Transverse colon (tissue), 4 donors: ENCODE measurements at regions not wholly inside any gene's neighbourhood (a gene's known extent, or its start where the extent isn't known, plus 50 kb on each side); places are given as distances from the start of the nearest gene placed in this dataset.
A peak's percentile ranks its signal among the peaks of the same experiment; 100 is the strongest.

Experiments used
- DNase-seq: peaks from one replicate; pipeline ENCODE4 v3.0.0-alpha.2; 2019
- H3K27ac ChIP-seq, 4 donors: fragments of 200-600 bp; sonication (generic); 2 replicates each; pipeline ENCODE4 v1.5.1; 2016 to 2018; ENCODE audit warnings: inconsistent platforms in 4 of 4
- H3K27me3 ChIP-seq: fragments of 200-600 bp; sonication (generic); 2 replicates; pipeline ENCODE4 v1.5.1; 2017; ENCODE audit warnings: inconsistent platforms
- H3K36me3 ChIP-seq, 4 donors: fragments of 200-600 bp; sonication (generic); 2 replicates each; pipeline ENCODE4 v1.5.1; 2017 to 2019; ENCODE audit warnings: inconsistent platforms in 4 of 4
- H3K4me1 ChIP-seq, 4 donors: fragments of 200-600 bp; sonication (generic); 2 replicates each; pipeline ENCODE4 v1.5.1; 2017 to 2020; ENCODE audit warnings: inconsistent platforms in 4 of 4
- H3K4me3 ChIP-seq, 4 donors: fragments of 200-600 bp; sonication (generic); 1 replicate in 1 of 4; 2 replicates in 3 of 4; pipeline versions ENCODE4 v1.5.1 to v1.6.1; 2017 to 2019; ENCODE audit warnings: inconsistent platforms in 4 of 4
- H3K9me3 ChIP-seq, 2 donors: fragments of 200-600 bp; sonication (generic); 2 replicates each; pipeline ENCODE4 v1.5.1; 2017 to 2019; ENCODE audit warnings: inconsistent platforms in 2 of 2
- EP300 ChIP-seq: sonication (generic); formaldehyde crosslinking; IDR thresholded peaks from one replicate; pipeline ENCODE4 v1.6.1; 2017; ENCODE audit warnings: antibody characterized with exemption, low read depth
- POLR2A ChIP-seq: fragments of 450-650 bp; IDR thresholded peaks from one replicate; pipeline ENCODE4 v1.6.1; 2016; ENCODE audit warnings: antibody characterized with exemption, mild to moderate bottlenecking, moderate library complexity
- POLR2AphosphoS5 ChIP-seq, 3 donors: sonication (generic); formaldehyde crosslinking; IDR thresholded peaks; one replicate each; pipeline ENCODE4 v1.6.1; 2016; ENCODE audit warnings: antibody characterized with exemption in 3 of 3
- WGBS, 2 donors: methylation state at CpG; one replicate each; pipeline ENCODE4 v1.1.5; 2018; ENCODE audit warnings: low coverage in 1 of 2; 5-methylcytosine and 5-hydroxymethylcytosine counted together
- in situ Hi-C, 4 donors: fragments of 200-750 bp; cut with MboI; loops; one replicate each; pipeline versions ENCODE4 v1.15.0 to v1.15.1; 2017; ENCODE audit warnings: low sequenced_read_pairs in 3 of 4, low pct_ligation_motif_present in 1 of 4, low pct_unique_long_range_greater_than_20kb in 1 of 4
- intact Hi-C: fragments of 100-400 bp; cut with DNase I; formaldehyde crosslinking; loops from one replicate; pipeline ENCODE4 v1.15.1; 2023; ENCODE audit warnings: low total_unique reads
- TF ChIP-seq, protein P1 (sequence below), 5 experiments: fragments of 200-600 bp in 3 of 5; fragments of 450-650 bp in 2 of 5; sonication (generic) in 3 of 5; IDR thresholded peaks; 1 replicate in 2 of 5; 2 replicates in 3 of 5; pipeline ENCODE4 v1.5.1; 2016 to 2017; ENCODE audit warnings: antibody characterized with exemption in 5 of 5, inconsistent platforms in 3 of 5, mild to moderate bottlenecking in 2 of 5, moderate library complexity in 1 of 5

DNA sequence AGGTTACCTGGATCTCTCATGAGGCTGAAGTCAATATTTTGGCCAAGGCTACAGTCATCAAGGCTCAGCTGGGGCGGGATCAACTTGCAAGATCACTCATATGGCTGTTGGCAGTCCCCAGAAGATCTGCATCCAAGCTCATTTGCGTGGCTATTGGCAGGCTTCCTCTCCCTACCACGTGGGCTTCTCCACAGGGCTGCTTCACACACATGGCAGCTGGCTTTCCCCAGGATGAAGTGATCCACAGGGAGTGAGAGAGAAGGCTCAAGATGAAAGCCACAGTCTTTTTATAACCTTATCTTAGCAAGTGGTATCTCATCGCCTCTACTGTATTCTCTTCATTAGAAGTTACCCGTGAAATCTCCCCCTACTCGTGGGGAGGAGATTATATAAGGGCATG lies 167.4 kb downstream of the TMEM26 start:
- in situ Hi-C loops, result loop anchor here in 3 of 4 donors (10.0 to 25.0 kb wide), 2 partner anchors 471 to 473 kb away; no protein-coding TSS in a partner anchor
- Histone ChIP-seq H3K4me1 (peaks cover 0 to 5% (median 0%) of the 10 kb centered on the region in 4 donors), H3K36me3 (no peaks in the 10 kb centered on the region), H3K27me3 (no peaks in the 10 kb centered on the region), H3K9me3 (no peaks in the 10 kb centered on the region), H3K27ac (no peak overlapping the region), H3K4me3 (no peak overlapping the region)
- intact Hi-C loops, result loop anchor here (10.0 kb wide), 1 partner anchor 471 kb away; no protein-coding TSS in a partner anchor
- 61 to 93% methylated on average over 2 to 6 of the region's 6 CpGs for WGBS, 2 donors
- no peak for TF ChIP-seq EP300
- no peak for TF ChIP-seq POLR2A
- no peak for TF ChIP-seq POLR2AphosphoS5 (IDR thresholded peaks at IDR 0.05)
- TF ChIP-seq, protein P1, sequence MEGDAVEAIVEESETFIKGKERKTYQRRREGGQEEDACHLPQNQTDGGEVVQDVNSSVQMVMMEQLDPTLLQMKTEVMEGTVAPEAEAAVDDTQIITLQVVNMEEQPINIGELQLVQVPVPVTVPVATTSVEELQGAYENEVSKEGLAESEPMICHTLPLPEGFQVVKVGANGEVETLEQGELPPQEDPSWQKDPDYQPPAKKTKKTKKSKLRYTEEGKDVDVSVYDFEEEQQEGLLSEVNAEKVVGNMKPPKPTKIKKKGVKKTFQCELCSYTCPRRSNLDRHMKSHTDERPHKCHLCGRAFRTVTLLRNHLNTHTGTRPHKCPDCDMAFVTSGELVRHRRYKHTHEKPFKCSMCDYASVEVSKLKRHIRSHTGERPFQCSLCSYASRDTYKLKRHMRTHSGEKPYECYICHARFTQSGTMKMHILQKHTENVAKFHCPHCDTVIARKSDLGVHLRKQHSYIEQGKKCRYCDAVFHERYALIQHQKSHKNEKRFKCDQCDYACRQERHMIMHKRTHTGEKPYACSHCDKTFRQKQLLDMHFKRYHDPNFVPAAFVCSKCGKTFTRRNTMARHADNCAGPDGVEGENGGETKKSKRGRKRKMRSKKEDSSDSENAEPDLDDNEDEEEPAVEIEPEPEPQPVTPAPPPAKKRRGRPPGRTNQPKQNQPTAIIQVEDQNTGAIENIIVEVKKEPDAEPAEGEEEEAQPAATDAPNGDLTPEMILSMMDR (IDR thresholded peaks at IDR 0.05), result no peak
- DNase-seq, result no peak

DNA sequence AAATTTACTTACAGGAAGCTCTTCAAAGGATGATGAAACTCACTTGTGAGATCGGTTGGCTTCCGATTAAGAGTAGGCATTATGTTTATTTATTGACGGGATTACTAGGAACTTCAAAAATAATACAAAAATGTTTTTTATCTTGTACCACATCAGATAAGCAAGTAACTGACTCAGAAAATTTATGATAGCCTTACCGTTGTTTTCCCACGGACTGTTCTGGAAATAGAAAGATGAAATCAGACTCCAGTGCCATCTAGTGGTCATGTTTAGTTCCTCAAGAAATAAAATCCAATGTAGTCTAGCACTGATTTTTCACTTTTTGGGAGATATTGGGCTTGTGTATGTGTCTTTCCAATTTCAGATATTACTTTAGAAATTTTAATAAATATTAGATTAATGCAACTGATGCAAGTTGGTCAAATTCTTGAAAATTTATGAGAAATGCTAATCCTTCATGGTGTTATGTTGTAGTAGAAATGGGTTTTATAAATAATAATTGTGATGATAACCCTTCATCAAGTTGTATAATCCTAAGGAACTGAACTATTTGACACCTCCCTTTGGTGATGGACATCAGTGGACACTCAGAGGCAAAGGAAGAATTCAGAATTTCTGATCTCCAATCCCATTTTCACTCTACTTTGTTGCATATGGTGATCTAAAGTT lies 168.8 kb downstream of the TMEM26 start:
- DNase-seq, result no peak
- peaks cover 0 to 5% (median 0%) of the 10 kb centered on the region in 4 donors for H3K4me1 ChIP-seq
- no peak overlapping the region for H3K4me3 ChIP-seq
- WGBS, 2 donors, result 13 to 15% methylated on average over 5 of the region's 5 CpGs
- in situ Hi-C loops (loop anchor here in 3 of 4 donors (10.0 to 25.0 kb wide), 2 partner anchors 470 to 472 kb away; no protein-coding TSS in a partner anchor), intact Hi-C loops (loop anchor here (10.0 kb wide), 1 partner anchor 470 kb away; no protein-coding TSS in a partner anchor)
- peak overlapping the region in 1 of 4 donors; percentile 56 for H3K27ac ChIP-seq
- TF ChIP-seq, protein P1 (IDR thresholded peaks at IDR 0.05), result peak; percentile 67 to 74 (median 73)
- no peak for TF ChIP-seq POLR2A
- TF ChIP-seq EP300, result no peak
- peak in 1 of 3 donors; percentile 14 for TF ChIP-seq POLR2AphosphoS5 (IDR thresholded peaks at IDR 0.05)
- no peaks in the 10 kb centered on the region for H3K36me3 ChIP-seq
- no peaks in the 10 kb centered on the region for H3K9me3 ChIP-seq
- H3K27me3 ChIP-seq, result no peaks in the 10 kb centered on the region

DNA sequence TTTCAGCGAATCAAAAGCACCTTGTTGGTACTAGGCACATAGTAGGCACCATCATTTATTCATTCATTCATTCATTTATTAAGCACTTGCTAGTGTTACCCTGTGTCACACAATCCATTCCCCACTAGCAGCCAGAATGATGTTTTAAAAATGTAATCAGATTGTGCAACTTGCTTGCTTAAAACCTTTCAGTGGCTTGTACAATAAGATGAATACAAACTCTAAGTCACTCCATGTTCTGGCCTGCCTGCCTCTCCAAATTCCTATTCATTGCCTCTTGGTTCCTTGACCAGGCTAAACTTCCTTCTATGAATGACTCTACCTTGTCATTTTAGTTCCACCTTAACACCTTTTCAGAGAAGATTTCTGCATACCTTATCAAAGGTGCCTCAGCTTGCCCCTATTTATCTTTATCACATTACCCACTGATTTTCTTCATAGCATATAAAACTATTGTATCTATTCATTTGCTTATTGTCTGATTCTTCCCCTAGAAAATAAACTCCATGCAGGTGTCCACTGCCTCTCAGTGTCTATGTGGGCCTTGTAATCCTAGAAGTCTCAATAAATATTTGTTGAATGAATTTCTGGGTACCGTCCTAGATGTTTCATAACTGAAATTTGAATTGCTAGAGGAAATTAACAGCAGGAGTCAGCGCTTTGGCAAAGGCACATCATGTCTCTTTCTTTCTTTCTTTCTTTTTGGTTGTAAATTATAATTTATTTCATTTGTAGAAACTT lies 169.5 kb downstream of the TMEM26 start:
- Histone ChIP-seq H3K27me3 (no peaks in the 10 kb centered on the region), H3K9me3 (no peaks in the 10 kb centered on the region), H3K4me1 (peaks cover 0 to 5% (median 0%) of the 10 kb centered on the region in 4 donors), H3K4me3 (no peak overlapping the region), H3K27ac (peak overlapping the region in 2 of 4 donors; percentile 48 to 56), H3K36me3 (no peaks in the 10 kb centered on the region)
- WGBS, 2 donors, result 64 to 79% methylated on average over 2 to 3 of the region's 3 CpGs
- DNase-seq, result no peak
- TF ChIP-seq, protein P1 (IDR thresholded peaks at IDR 0.05), result no peak
- TF ChIP-seq POLR2AphosphoS5 (IDR thresholded peaks at IDR 0.05) (no peak), POLR2A (no peak), EP300 (no peak)
- in situ Hi-C loops, result loop anchor here in 3 of 4 donors (10.0 to 25.0 kb wide), 2 partner anchors 469 to 471 kb away; no protein-coding TSS in a partner anchor
- intact Hi-C loops, result loop anchor here (10.0 kb wide), 1 partner anchor 469 kb away; no protein-coding TSS in a partner anchor

DNA sequence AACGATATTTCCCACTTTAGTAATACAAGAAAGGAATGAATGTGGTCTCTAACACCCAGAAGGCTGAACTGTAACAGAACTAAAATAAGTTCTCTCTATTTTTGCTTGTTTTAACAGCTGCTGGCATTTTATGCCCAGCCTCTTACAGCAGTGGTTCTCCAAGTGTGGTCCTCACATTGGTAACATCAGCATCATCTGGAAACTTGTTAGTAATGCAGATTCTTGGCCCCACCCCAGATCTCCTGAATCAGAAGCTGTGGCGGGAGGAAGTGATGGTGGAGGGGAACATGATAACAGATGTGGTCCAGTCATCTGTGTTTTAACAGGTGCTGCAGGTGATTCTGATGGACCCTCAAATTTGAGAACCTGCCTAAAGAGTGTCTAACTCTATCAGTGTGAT lies 170.1 kb downstream of the TMEM26 start:
- H3K9me3 ChIP-seq, result no peaks in the 10 kb centered on the region
- H3K36me3 ChIP-seq, result no peaks in the 10 kb centered on the region
- in situ Hi-C loops, result loop anchor here in 3 of 4 donors (10.0 to 25.0 kb wide), 2 partner anchors 468 to 471 kb away; no protein-coding TSS in a partner anchor
- DNase-seq, result no peak
- no peaks in the 10 kb centered on the region for H3K27me3 ChIP-seq
- WGBS, 2 donors, result 81 to 88% methylated on average over 1 to 2 of the region's 2 CpGs
- intact Hi-C loops, result loop anchor here (10.0 kb wide), 1 partner anchor 468 kb away; no protein-coding TSS in a partner anchor
- H3K4me3 ChIP-seq, result no peak overlapping the region
- TF ChIP-seq, protein P1 (IDR thresholded peaks at IDR 0.05), result no peak
- TF ChIP-seq EP300 (no peak), POLR2A (no peak), POLR2AphosphoS5 (IDR thresholded peaks at IDR 0.05) (no peak)
- H3K27ac ChIP-seq, result no peak overlapping the region
- peaks cover 0 to 5% (median 0%) of the 10 kb centered on the region in 4 donors for H3K4me1 ChIP-seq
